ENCODE measurements at regions not wholly inside any gene's neighbourhood (a gene's known extent, or its start where the extent isn't known, plus 50 kb on each side); places are given as distances from the start of the nearest gene placed in this dataset.

- H3K27me3 ChIP-seq: no peaks in the 10 kb centered on the region
- ATAC-seq (no peak), DNase-seq (no peak)
- H3K9me3 ChIP-seq: no peaks in the 10 kb centered on the region
- H3K4me1 ChIP-seq: no peaks in the 10 kb centered on the region
- H3K4me3 ChIP-seq: no peak overlapping the region
- intact Hi-C loops (cut with DNase I): no loop called here
- H3K36me3 ChIP-seq: no peaks in the 10 kb centered on the region
- TF ChIP-seq CTCF (IDR thresholded peaks at IDR 0.05): no peak
- no peak overlapping the region for H3K27ac ChIP-seq
These were observed 786.6 kb upstream of the CDH2 start for GRCh38 chr18:28963481-28963880.

GRCh38 chr18:28961669-28962228 is 784.8 kb upstream of the CDH2 start:
- no peak overlapping the region for H3K4me3 ChIP-seq
- no peaks in the 10 kb centered on the region for H3K27me3 ChIP-seq
- H3K9me3 ChIP-seq: no peaks in the 10 kb centered on the region
- H3K27ac ChIP-seq: no peak overlapping the region
- H3K4me1 ChIP-seq: no peaks in the 10 kb centered on the region
- DNase-seq: no peak
- intact Hi-C loops (cut with DNase I): no loop called here
- no peaks in the 10 kb centered on the region for H3K36me3 ChIP-seq
- ATAC-seq: peak; percentile 78
- TF ChIP-seq CTCF (IDR thresholded peaks at IDR 0.05): peak; percentile 55

GRCh38 chr18:28960146-28960545 is 783.2 kb upstream of the CDH2 start:
- no peaks in the 10 kb centered on the region for H3K9me3 ChIP-seq
- DNase-seq (no peak), ATAC-seq (no peak)
- TF ChIP-seq CTCF (IDR thresholded peaks at IDR 0.05): no peak
- no peak overlapping the region for H3K27ac ChIP-seq
- H3K27me3 ChIP-seq: no peaks in the 10 kb centered on the region
- intact Hi-C loops (cut with DNase I): no loop called here
- H3K4me1 ChIP-seq: no peaks in the 10 kb centered on the region
- H3K4me3 ChIP-seq: no peak overlapping the region
- no peaks in the 10 kb centered on the region for H3K36me3 ChIP-seq

GRCh38 chr18:28952339-28952738 is 775.4 kb upstream of the CDH2 start:
- no peak for TF ChIP-seq CTCF (IDR thresholded peaks at IDR 0.05)
- no peak overlapping the region for H3K4me3 ChIP-seq
- no peaks in the 10 kb centered on the region for H3K36me3 ChIP-seq
- no peak for ATAC-seq
- H3K4me1 ChIP-seq: no peaks in the 10 kb centered on the region
- no peak for DNase-seq
- H3K27me3 ChIP-seq: no peaks in the 10 kb centered on the region
- intact Hi-C loops (cut with DNase I): no loop called here
- H3K9me3 ChIP-seq: no peaks in the 10 kb centered on the region
- no peak overlapping the region for H3K27ac ChIP-seq

GRCh38 chr18:28947900-28948299 is 771.0 kb upstream of the CDH2 start:
- Histone ChIP-seq H3K9me3 (no peaks in the 10 kb centered on the region), H3K27me3 (no peaks in the 10 kb centered on the region), H3K27ac (no peak overlapping the region), H3K4me1 (no peaks in the 10 kb centered on the region), H3K36me3 (no peaks in the 10 kb centered on the region), H3K4me3 (no peak overlapping the region)
- DNase-seq: no peak
- ATAC-seq: no peak
- intact Hi-C loops (cut with DNase I): no loop called here
- TF ChIP-seq CTCF (IDR thresholded peaks at IDR 0.05): no peak

GRCh38 chr18:28946471-28946870 is 769.5 kb upstream of the CDH2 start:
- no peaks in the 10 kb centered on the region for H3K4me1 ChIP-seq
- H3K27ac ChIP-seq: no peak overlapping the region
- no peak overlapping the region for H3K4me3 ChIP-seq
- intact Hi-C loops (cut with DNase I): no loop called here
- TF ChIP-seq CTCF (IDR thresholded peaks at IDR 0.05): no peak
- H3K36me3 ChIP-seq: no peaks in the 10 kb centered on the region
- H3K9me3 ChIP-seq: no peaks in the 10 kb centered on the region
- DNase-seq (no peak), ATAC-seq (no peak)
- H3K27me3 ChIP-seq: no peaks in the 10 kb centered on the region

All from upper lobe of right lung (tissue), 1 donor.